Natural killer cell (primary cell): ENCODE measurements at regions not wholly inside any gene's neighbourhood (a gene's known extent, or its start where the extent isn't known, plus 50 kb on each side); places are given as distances from the start of the nearest gene placed in this dataset.

Source experiments
- ATAC-seq, 3 donors: fragments of 150-1000 bp in 2 of 3; fragments of 200-7000 bp in 1 of 3; cut with Tn5 transposase; 1 replicate in 1 of 3; 2 replicates in 2 of 3; pipeline ENCODE4 v1.10.0; 2021; ENCODE audit warnings: mild to moderate bottlenecking in 2 of 3, moderate library complexity in 2 of 3
- DNase-seq, 2 donors: peaks; one replicate each; pipeline versions ENCODE4 v3.0.0 to v3.0.0-alpha.2; 2013 to 2021; ENCODE audit warnings: mixed read lengths in 1 of 2
- H3K27ac ChIP-seq: one replicate; pipeline ENCODE4 v1.5.1; 2013; ENCODE audit warnings: mild to moderate bottlenecking, low read length
- H3K27me3 ChIP-seq: one replicate; pipeline ENCODE4 v1.6.1; 2013; ENCODE audit warnings: low read length; ENCODE audit not compliant: control insufficient read depth, insufficient read depth
- H3K36me3 ChIP-seq: one replicate; pipeline ENCODE4 v1.6.1; 2013; ENCODE audit warnings: low read length; ENCODE audit not compliant: control insufficient read depth, insufficient read depth
- H3K4me1 ChIP-seq: one replicate; pipeline ENCODE4 v1.6.1; 2013; ENCODE audit warnings: low read length; ENCODE audit not compliant: control insufficient read depth, insufficient read depth
- H3K4me3 ChIP-seq: one replicate; pipeline ENCODE4 v1.5.1; 2013; ENCODE audit warnings: low read length
- H3K9me3 ChIP-seq: one replicate; pipeline ENCODE4 v1.6.1; 2013; ENCODE audit warnings: low read length; ENCODE audit not compliant: control insufficient read depth, insufficient read depth
- H3K27ac Mint-ChIP-seq, 2 donors: one replicate each; pipeline ENCODE4 v1.8.0; 2022; ENCODE audit warnings: mild to moderate bottlenecking in 2 of 2, mixed read lengths in 2 of 2, moderate library complexity in 1 of 2
- H3K27me3 Mint-ChIP-seq, 2 donors: one replicate each; pipeline ENCODE4 v1.8.0; 2022; ENCODE audit warnings: low read depth in 2 of 2, mixed read lengths in 2 of 2
- H3K36me3 Mint-ChIP-seq: one replicate; pipeline ENCODE4 v1.8.0; 2022; ENCODE audit warnings: mixed read lengths
- H3K4me1 Mint-ChIP-seq, 2 donors: one replicate each; pipeline ENCODE4 v1.8.0; 2022; ENCODE audit warnings: mixed read lengths in 2 of 2
- H3K4me3 Mint-ChIP-seq: one replicate; pipeline ENCODE4 v1.8.0; 2022; ENCODE audit warnings: mild to moderate bottlenecking, moderate library complexity, mixed read lengths
- H3K9me3 Mint-ChIP-seq, 2 donors: one replicate each; pipeline ENCODE4 v1.8.0; 2022; ENCODE audit warnings: mixed read lengths in 2 of 2
- WGBS: methylation state at CpG from one replicate; pipeline ENCODE4 v1.1.7; 2013; ENCODE audit warnings: missing lambda C conversion rate; ENCODE audit not compliant: insufficient coverage; 5-methylcytosine and 5-hydroxymethylcytosine counted together
- intact Hi-C: fragments of 100-400 bp; cut with micrococcal nuclease; formaldehyde crosslinking; loops from one replicate; pipeline ENCODE4 v1.14.2; 2022
- TF ChIP-seq, protein P1 (sequence below): fragments of 200-600 bp; IDR thresholded peaks from one replicate; pipeline ENCODE4 v1.8.0; 2022; ENCODE audit warnings: antibody characterized with exemption

DNA sequence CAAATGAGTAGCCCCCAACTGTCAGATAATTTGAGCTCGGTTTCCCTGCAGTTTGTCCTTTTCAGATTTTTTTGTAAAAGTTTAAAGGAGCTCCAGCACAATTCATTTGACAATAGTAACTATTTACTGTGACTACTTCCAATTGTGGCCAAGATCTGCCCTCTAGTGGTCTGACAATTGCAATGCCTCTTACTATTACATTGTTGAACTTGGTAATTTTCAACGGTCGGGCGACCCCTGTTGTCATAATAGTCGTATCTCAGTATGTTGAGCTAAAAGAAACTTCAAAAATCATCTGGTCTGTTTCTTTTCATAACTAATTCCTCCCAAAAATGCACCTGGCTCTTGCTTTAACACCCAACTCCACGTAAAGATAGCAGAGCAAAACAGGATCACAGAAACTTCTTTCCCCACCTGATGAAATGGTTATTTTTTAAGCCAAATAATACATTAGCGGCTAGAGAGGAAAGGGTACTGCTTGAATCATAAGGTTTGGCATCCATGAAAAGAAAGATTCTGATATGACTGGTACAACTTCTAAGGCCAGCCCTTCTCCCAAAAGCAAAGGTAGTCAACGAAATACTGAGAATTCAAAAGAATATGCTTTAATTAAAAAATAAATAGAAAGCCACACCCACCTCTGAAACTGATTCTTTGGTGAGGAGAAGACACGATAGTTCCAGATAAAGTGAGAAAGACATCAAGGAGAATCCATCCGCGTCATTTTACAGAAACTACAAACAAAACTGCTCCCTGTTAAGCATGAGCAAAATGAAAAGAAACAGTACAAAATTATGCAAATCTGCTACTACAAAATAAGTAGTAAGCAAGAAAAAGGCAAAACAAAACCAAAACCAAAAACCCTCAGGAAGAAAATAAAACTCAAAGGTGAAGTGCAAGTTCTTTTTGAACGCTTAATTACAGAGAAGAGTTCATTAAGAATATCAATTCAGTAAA lies 76.9 kb upstream of the HTR4 start:
- H3K27me3 ChIP-seq, result no peaks in the 10 kb centered on the region
- H3K4me3 Mint-ChIP-seq, result peak overlapping the region; percentile 54
- H3K36me3 ChIP-seq, result no peaks in the 10 kb centered on the region
- TF ChIP-seq, protein P1, sequence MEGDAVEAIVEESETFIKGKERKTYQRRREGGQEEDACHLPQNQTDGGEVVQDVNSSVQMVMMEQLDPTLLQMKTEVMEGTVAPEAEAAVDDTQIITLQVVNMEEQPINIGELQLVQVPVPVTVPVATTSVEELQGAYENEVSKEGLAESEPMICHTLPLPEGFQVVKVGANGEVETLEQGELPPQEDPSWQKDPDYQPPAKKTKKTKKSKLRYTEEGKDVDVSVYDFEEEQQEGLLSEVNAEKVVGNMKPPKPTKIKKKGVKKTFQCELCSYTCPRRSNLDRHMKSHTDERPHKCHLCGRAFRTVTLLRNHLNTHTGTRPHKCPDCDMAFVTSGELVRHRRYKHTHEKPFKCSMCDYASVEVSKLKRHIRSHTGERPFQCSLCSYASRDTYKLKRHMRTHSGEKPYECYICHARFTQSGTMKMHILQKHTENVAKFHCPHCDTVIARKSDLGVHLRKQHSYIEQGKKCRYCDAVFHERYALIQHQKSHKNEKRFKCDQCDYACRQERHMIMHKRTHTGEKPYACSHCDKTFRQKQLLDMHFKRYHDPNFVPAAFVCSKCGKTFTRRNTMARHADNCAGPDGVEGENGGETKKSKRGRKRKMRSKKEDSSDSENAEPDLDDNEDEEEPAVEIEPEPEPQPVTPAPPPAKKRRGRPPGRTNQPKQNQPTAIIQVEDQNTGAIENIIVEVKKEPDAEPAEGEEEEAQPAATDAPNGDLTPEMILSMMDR, result peak; percentile 94
- WGBS, result 6% methylated on average over 7 of the region's 12 CpGs
- intact Hi-C loops, result loop anchor here (1.0 to 5.0 kb wide), 4 partner anchors 287 to 874 kb away; no protein-coding TSS in a partner anchor
- peaks cover 3 to 25% of the 10 kb centered on the region in 2 donors for H3K27me3 Mint-ChIP-seq
- H3K4me3 ChIP-seq, result peak overlapping the region; percentile 0
- ATAC-seq (peak; percentile 96 to 99 (median 98)), DNase-seq (peak; percentile 29 to 86)
- peaks cover 9 to 21% of the 10 kb centered on the region in 2 donors for H3K4me1 Mint-ChIP-seq
- H3K9me3 ChIP-seq, result no peaks in the 10 kb centered on the region
- H3K9me3 Mint-ChIP-seq, result no peaks in the 10 kb centered on the region
- H3K27ac ChIP-seq, result no peak overlapping the region
- no peak overlapping the region for H3K27ac Mint-ChIP-seq
- no peaks in the 10 kb centered on the region for H3K36me3 Mint-ChIP-seq
- peaks cover 4% of the 10 kb centered on the region for H3K4me1 ChIP-seq

DNA sequence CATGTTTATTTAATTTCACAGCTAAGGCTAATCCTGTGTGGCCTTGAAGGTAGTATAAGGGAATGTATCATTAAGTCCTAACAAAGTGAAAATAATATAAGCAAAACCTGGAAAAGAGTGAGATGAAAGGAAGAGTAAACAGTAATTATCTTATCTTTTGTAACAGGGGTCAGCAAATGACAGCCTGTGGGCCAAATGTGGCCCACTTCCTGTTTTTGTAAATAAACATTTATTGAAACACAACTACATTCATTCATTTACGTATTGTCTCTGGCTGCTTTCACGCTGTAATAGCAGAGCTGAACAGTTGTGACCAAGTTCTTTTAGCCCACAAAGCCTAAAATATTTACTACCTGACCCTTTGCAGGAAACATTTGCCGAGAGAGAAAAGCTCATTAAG lies 78.4 kb upstream of the HTR4 start:
- Histone ChIP-seq H3K4me3 (no peak overlapping the region), H3K4me1 (peaks cover 4% of the 10 kb centered on the region), H3K36me3 (no peaks in the 10 kb centered on the region), H3K9me3 (no peaks in the 10 kb centered on the region), H3K27ac (no peak overlapping the region), H3K27me3 (no peaks in the 10 kb centered on the region)
- Mint-ChIP-seq H3K4me1 (peaks cover 9 to 21% of the 10 kb centered on the region in 2 donors), H3K27ac (no peak overlapping the region), H3K4me3 (no peak overlapping the region), H3K27me3 (peaks cover 3 to 25% of the 10 kb centered on the region in 2 donors), H3K36me3 (no peaks in the 10 kb centered on the region), H3K9me3 (no peaks in the 10 kb centered on the region)
- WGBS, result 81% methylated on average over 2 of the region's 3 CpGs
- TF ChIP-seq, protein P1, result no peak
- intact Hi-C loops, result loop anchor here (1.0 to 5.0 kb wide), 5 partner anchors 266 to 875 kb away; no protein-coding TSS in a partner anchor
- no peak for DNase-seq
- ATAC-seq, result no peak

DNA sequence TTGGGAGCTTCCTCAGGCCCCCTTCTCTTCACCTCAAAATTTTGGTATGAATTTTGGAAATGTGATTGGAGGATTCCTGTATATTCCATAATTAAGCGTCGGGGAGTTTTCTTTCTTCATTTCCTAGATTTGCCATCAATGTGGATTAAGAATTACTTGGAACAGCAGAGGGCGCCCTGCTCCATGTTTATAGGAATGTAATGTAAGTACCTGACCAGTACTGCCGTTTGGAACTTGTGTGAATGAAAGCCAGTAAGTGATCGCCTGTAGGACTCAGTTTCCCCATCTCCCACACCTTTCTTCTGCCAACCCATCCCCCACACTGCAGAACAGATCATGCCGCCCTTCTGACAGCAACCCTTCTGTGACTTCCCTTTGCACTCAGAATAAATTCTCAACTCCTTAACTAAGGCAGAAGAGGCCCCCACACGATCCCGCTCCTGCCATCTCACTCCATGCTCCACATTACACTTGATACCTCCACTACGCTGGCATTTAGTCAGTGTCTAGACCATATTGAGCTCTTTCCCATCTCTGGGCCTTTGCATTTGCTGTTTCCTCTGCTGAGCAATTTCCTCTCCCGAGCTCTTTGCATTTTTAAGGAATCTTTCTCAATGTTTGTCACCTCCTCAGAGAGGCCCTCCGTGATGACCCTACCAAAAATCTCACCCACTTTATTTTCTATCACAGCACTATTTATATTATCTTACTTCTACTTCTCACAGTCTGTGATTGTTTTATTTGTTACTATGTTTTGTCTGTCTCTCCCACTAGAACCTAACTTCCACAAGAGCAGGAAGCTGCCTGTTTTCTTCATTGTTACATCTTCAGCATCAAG lies 79.5 kb upstream of the HTR4 start:
- H3K36me3 Mint-ChIP-seq, result no peaks in the 10 kb centered on the region
- Histone ChIP-seq H3K27me3 (no peaks in the 10 kb centered on the region), H3K9me3 (no peaks in the 10 kb centered on the region), H3K4me1 (peaks cover 4% of the 10 kb centered on the region), H3K27ac (no peak overlapping the region), H3K36me3 (no peaks in the 10 kb centered on the region), H3K4me3 (no peak overlapping the region)
- H3K4me3 Mint-ChIP-seq, result no peak overlapping the region
- TF ChIP-seq, protein P1, result peak; percentile 76
- H3K4me1 Mint-ChIP-seq, result peaks cover 9 to 21% of the 10 kb centered on the region in 2 donors
- DNase-seq (peak; percentile 56 to 83), ATAC-seq (peak in 2 of 3 donors; percentile 58 to 66)
- 38% methylated on average over 11 of the region's 11 CpGs for WGBS
- no peaks in the 10 kb centered on the region for H3K9me3 Mint-ChIP-seq
- peaks cover 7 to 25% of the 10 kb centered on the region in 2 donors for H3K27me3 Mint-ChIP-seq
- intact Hi-C loops, result loop anchor here (1.0 to 5.0 kb wide), 5 partner anchors 264 to 877 kb away; no protein-coding TSS in a partner anchor
- H3K27ac Mint-ChIP-seq, result no peak overlapping the region
